BLaER1 (cell line): ENCODE measurements at regions not wholly inside any gene's neighbourhood (a gene's known extent, or its start where the extent isn't known, plus 50 kb on each side); places are given as distances from the start of the nearest gene placed in this dataset.
"Not testable (repeated sequence)": the region's sequence is repeated elsewhere in the genome, so short reads cannot be mapped to it uniquely, and the experiment has no call there.

Experiments used
- H3K27ac ChIP-seq: shearing (Covaris generic); formaldehyde crosslinking; 2 replicates; pipeline ENCODE4 v1.8.1; 2022
- H3K27me3 ChIP-seq: shearing (Covaris generic); formaldehyde crosslinking; 2 replicates; pipeline ENCODE4 v1.8.1; 2022
- H3K36me3 ChIP-seq: shearing (Covaris generic); formaldehyde crosslinking; 2 replicates; pipeline ENCODE4 v1.8.1; 2022
- H3K4me1 ChIP-seq: shearing (Covaris generic); formaldehyde crosslinking; 2 replicates; pipeline ENCODE4 v1.8.1; 2022
- H3K4me2 ChIP-seq: shearing (Covaris generic); formaldehyde crosslinking; 2 replicates; pipeline ENCODE4 v1.8.1; 2022
- H3K4me3 ChIP-seq: shearing (Covaris generic); formaldehyde crosslinking; 2 replicates; pipeline ENCODE4 v1.8.1; 2022
- H3K9ac ChIP-seq: shearing (Covaris generic); formaldehyde crosslinking; 2 replicates; pipeline ENCODE4 v1.8.1; 2022
- H3K9me3 ChIP-seq: shearing (Covaris generic); formaldehyde crosslinking; 2 replicates; pipeline ENCODE4 v1.8.1; 2022
- H4K20me1 ChIP-seq: shearing (Covaris generic); formaldehyde crosslinking; 2 replicates; pipeline ENCODE4 v1.8.1; 2022
- Cebpa-rat ChIP-seq: shearing (Covaris generic); IDR thresholded peaks from 2 replicates; pipeline ENCODE4 v1.8.1; 2022

GRCh38 chr1:163562355-163562754, 240.6 kb downstream of the NUF2 start:
- no peaks in the 10 kb centered on the region for H3K9me3 ChIP-seq
- H3K27ac ChIP-seq: no peak overlapping the region
- H3K4me3 ChIP-seq: no peak overlapping the region
- no peak for TF ChIP-seq Cebpa-rat
- no peaks in the 10 kb centered on the region for H3K36me3 ChIP-seq
- H3K27me3 ChIP-seq: no peaks in the 10 kb centered on the region
- no peak overlapping the region for H3K4me2 ChIP-seq
- H3K4me1 ChIP-seq: no peaks in the 10 kb centered on the region
- no peak overlapping the region for H3K9ac ChIP-seq
- H4K20me1 ChIP-seq: no peaks in the 10 kb centered on the region

GRCh38 chr1:163565166-163565565, 243.4 kb downstream of the NUF2 start:
- H3K4me1 ChIP-seq: no peaks in the 10 kb centered on the region
- no peaks in the 10 kb centered on the region for H3K27me3 ChIP-seq
- H3K27ac ChIP-seq: no peak overlapping the region
- no peak overlapping the region for H3K9ac ChIP-seq
- no peak overlapping the region for H3K4me3 ChIP-seq
- H3K9me3 ChIP-seq: no peaks in the 10 kb centered on the region
- no peaks in the 10 kb centered on the region for H4K20me1 ChIP-seq
- no peaks in the 10 kb centered on the region for H3K36me3 ChIP-seq
- no peak overlapping the region for H3K4me2 ChIP-seq
- no peak for TF ChIP-seq Cebpa-rat

DNA sequence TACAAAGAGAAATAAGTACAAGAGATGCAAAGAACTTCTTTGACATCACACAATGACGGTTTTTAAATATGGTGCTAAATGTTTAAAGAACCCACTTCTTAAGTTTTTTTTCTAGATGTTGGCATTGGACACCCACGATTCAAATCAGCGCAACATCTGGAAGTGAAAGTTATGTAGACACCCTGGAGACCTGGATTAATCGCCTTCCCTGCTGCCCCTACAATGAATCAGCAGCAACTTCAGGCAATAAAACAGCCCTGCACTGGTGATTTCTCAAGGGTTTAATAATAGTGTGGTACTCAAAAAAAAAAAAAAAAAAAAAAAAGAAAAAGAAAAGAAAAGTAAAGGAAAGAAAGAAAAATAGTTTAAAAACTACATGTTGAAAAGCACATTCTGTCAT, 248.3 kb downstream of the NUF2 start:
- Histone ChIP-seq H3K9me3 (no peaks in the 10 kb centered on the region), H3K9ac (no peak overlapping the region), H3K4me1 (no peaks in the 10 kb centered on the region), H3K27ac (no peak overlapping the region), H3K27me3 (no peaks in the 10 kb centered on the region), H4K20me1 (no peaks in the 10 kb centered on the region), H3K4me3 (no peak overlapping the region), H3K4me2 (no peak overlapping the region), H3K36me3 (no peaks in the 10 kb centered on the region)
- no peak for TF ChIP-seq Cebpa-rat

- H3K9ac ChIP-seq: no peak overlapping the region
- H3K9me3 ChIP-seq: no peaks in the 10 kb centered on the region
- no peak overlapping the region for H3K27ac ChIP-seq
- H3K36me3 ChIP-seq: no peaks in the 10 kb centered on the region
- H4K20me1 ChIP-seq: no peaks in the 10 kb centered on the region
- H3K27me3 ChIP-seq: no peaks in the 10 kb centered on the region
- TF ChIP-seq Cebpa-rat: no peak
- no peak overlapping the region for H3K4me3 ChIP-seq
- no peaks in the 10 kb centered on the region for H3K4me1 ChIP-seq
- no peak overlapping the region for H3K4me2 ChIP-seq
Observed at GRCh38 chr1:163571950-163572349, 250.2 kb downstream of the NUF2 start.

DNA sequence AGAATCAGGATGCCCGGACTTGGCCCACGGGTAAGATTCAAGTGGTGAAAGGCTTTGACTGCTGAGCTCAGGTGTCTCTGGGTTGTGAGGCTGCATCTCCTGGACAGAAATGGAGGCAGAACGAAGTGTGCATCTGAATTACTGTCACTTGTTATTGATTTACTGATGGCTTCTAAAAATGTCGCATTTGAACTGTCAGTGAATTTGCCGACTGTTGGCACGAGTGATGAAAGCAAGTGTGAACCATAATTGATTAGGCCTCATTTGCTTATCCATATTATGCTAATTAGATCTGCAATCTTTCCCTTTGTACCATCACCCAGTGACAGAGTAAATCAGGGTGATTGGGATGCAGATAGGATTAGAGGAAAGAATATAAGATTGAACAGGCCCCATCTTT, 252.4 kb downstream of the NUF2 start:
- Histone ChIP-seq H3K4me2 (no peak overlapping the region), H3K4me1 (no peaks in the 10 kb centered on the region), H3K4me3 (no peak overlapping the region), H3K27me3 (no peaks in the 10 kb centered on the region), H4K20me1 (no peaks in the 10 kb centered on the region), H3K9me3 (no peaks in the 10 kb centered on the region), H3K9ac (no peak overlapping the region), H3K27ac (no peak overlapping the region), H3K36me3 (no peaks in the 10 kb centered on the region)
- no peak for TF ChIP-seq Cebpa-rat

DNA sequence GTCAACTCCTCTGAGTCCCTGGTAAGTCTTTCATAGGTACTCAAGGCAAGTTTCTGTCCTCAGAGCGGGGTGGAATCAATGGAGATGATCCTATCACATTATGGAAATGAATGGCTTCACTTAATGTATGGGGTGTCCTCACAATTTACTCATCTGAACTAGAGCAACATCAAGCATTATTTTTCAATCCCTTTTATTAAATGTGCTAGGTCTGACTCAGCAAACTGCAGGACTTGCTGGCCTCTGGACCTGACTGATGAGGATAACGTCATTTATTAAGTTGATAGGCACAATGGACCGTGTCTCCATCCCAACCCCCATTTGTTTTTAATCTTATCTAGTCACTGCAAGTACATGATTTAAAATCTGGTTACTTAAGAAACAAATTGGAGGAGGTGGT, 259.2 kb downstream of the NUF2 start:
- H4K20me1 ChIP-seq: no peaks in the 10 kb centered on the region
- no peaks in the 10 kb centered on the region for H3K9me3 ChIP-seq
- H3K9ac ChIP-seq: no peak overlapping the region
- TF ChIP-seq Cebpa-rat: no peak
- peaks cover 3% of the 10 kb centered on the region; the same call in 1 of the 2 replicates for H3K4me1 ChIP-seq
- no peak overlapping the region for H3K4me2 ChIP-seq
- H3K4me3 ChIP-seq: no peak overlapping the region
- H3K36me3 ChIP-seq: no peaks in the 10 kb centered on the region
- H3K27me3 ChIP-seq: no peaks in the 10 kb centered on the region
- no peak overlapping the region for H3K27ac ChIP-seq

DNA sequence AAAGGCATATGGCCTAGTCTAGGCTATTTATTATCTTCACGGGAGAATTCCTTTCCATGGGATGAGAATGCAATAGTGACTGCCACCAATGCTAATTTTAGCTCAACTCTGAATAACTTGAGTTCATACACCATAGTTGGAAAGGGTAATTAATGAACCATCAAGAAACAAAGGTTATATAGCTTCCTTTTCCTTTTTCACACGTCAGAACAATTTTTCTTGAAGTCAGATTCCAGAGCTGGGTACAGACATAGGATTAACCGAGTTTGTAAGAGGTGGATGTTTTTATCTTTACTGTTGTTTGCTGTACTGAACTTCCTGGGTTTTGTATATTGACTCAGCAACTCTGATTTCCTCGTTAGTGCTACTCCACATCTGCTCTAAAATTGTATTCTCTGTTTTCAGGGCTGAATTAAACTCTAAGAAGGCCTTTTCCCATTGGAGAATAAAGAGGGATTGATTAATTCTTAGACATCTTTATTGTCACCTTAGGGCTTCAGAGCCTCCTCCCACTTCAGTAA, 262.0 kb downstream of the NUF2 start:
- peaks cover 3% of the 10 kb centered on the region; the same call in 1 of the 2 replicates for H3K4me1 ChIP-seq
- H3K4me2 ChIP-seq: no peak overlapping the region
- no peak for TF ChIP-seq Cebpa-rat
- H4K20me1 ChIP-seq: no peaks in the 10 kb centered on the region
- H3K27ac ChIP-seq: no peak overlapping the region
- H3K27me3 ChIP-seq: no peaks in the 10 kb centered on the region
- no peaks in the 10 kb centered on the region for H3K36me3 ChIP-seq
- H3K9me3 ChIP-seq: no peaks in the 10 kb centered on the region
- no peak overlapping the region for H3K4me3 ChIP-seq
- H3K9ac ChIP-seq: no peak overlapping the region

DNA sequence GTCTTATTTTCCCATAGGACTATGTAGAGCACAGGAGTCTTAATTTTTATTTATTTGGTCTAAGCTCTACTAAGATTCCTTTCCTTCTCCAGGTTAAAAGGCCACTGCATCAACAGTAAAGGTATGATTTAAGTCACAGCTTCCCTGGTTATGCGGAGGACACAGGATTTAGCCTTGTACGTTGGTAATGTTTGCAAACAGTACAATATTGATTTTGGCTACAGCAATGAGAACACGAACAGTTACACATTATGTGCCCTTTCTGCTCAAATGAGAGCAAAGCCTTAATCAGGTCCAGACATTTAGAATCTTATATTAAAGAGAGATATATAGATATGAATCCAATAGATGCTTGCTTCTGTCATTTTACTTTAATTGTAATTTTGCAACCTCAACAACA, 264.0 kb downstream of the NUF2 start:
- Histone ChIP-seq H3K27me3 (no peaks in the 10 kb centered on the region), H3K9ac (no peak overlapping the region), H4K20me1 (no peaks in the 10 kb centered on the region), H3K4me3 (no peak overlapping the region), H3K9me3 (no peaks in the 10 kb centered on the region), H3K36me3 (no peaks in the 10 kb centered on the region), H3K4me2 (no peak overlapping the region), H3K4me1 (peaks cover 8% of the 10 kb centered on the region; the same call in 1 of the 2 replicates), H3K27ac (no peak overlapping the region)
- TF ChIP-seq Cebpa-rat: no peak

DNA sequence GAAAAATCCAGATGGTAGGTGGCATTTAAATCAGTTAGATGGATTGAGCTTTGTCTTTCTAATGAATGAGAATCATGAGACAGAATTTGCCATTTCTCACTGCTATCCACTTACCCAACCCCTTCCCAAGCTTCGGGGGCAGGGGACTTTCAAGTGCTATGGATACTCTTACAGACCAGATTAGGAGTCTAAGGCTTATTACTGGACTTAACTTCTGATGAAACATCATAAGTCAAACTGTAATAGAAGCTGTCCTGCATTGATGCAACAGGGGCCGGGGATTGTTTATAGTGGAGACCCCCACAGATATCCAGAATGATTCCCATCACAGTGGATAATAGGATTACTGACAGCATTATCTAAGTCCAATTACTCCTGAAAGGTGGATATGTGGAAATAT, 267.0 kb downstream of the NUF2 start:
- Histone ChIP-seq H3K9me3 (0 out of 2 replicates have a peak, but pooled peaks cover 1% of the 10 kb centered on the region), H3K4me2 (no peak overlapping the region), H3K9ac (no peak overlapping the region), H3K27ac (no peak overlapping the region), H3K36me3 (no peaks in the 10 kb centered on the region), H3K4me3 (no peak overlapping the region), H4K20me1 (no peaks in the 10 kb centered on the region), H3K4me1 (peaks cover 5% of the 10 kb centered on the region; the same call in 1 of the 2 replicates), H3K27me3 (no peaks in the 10 kb centered on the region)
- TF ChIP-seq Cebpa-rat: no peak

GRCh38 chr1:163589735-163590134, 268.0 kb downstream of the NUF2 start:
- Histone ChIP-seq H3K4me2 (0 out of 2 replicates have a peak overlapping the region, but pooled peaks have one; percentile 14), H3K27ac (no peak overlapping the region), H3K4me1 (peaks cover 5% of the 10 kb centered on the region; the same call in 1 of the 2 replicates), H3K36me3 (no peaks in the 10 kb centered on the region), H3K9ac (no peak overlapping the region), H3K4me3 (no peak overlapping the region), H3K27me3 (no peaks in the 10 kb centered on the region), H4K20me1 (no peaks in the 10 kb centered on the region), H3K9me3 (peaks cover 10% of the 10 kb centered on the region; the same call in 1 of the 2 replicates)
- no peak for TF ChIP-seq Cebpa-rat

GRCh38 chr1:163591131-163591530, 269.4 kb downstream of the NUF2 start:
- H3K9ac ChIP-seq, H3K36me3 ChIP-seq, H3K4me1 ChIP-seq, H3K27me3 ChIP-seq, H4K20me1 ChIP-seq, H3K4me3 ChIP-seq, H3K27ac ChIP-seq, H3K4me2 ChIP-seq: not testable (repeated sequence)
- peaks cover 18% of the 10 kb centered on the region; the same call in 1 of the 2 replicates for H3K9me3 ChIP-seq

DNA sequence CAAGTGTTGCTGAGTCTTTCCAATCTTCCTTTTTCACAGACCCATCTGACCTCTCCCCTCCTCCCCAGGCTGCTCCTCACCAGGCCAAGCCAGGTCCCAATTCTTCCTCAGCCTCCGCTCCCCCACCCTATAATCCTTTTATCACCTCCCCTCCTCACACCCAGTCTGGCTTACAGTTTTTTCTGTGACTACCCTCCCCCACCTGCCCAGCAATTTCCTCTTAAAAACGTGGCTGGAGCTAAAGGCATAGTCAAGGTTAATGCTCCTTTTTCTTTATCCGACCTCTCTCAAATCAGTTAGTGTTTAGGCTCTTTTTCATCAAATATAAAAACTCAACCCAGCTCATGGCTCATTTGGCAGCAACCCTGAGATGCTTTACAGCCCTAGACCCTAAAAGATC, 270.9 kb downstream of the NUF2 start:
- not testable (repeated sequence) for H3K4me2 ChIP-seq, H3K36me3 ChIP-seq, H3K27ac ChIP-seq, H3K4me3 ChIP-seq, H3K9ac ChIP-seq, H3K27me3 ChIP-seq, H4K20me1 ChIP-seq
- peaks cover 19% of the 10 kb centered on the region for H3K4me1 ChIP-seq
- peaks cover 18% of the 10 kb centered on the region; the same call in 1 of the 2 replicates for H3K9me3 ChIP-seq

DNA sequence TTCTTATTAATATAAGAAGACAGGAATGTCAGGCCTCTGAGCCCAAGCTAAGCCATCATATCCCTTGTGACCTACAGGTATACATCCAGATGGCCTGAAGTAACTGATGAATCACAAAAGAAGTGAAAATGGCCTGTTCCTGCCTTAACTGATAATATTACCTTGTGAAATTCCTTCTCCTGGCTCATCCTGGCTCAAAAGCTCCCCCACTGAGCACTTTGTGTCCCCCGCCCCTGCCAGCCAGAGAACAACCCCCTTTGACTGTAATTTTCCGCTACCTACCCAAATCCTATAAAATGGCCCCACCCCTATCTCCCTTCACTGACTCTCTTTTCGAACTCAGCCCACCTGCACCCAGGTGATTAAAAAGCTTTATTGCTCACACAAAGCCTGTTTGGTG, 274.4 kb downstream of the NUF2 start:
- H3K36me3 ChIP-seq, H3K4me2 ChIP-seq, H3K27me3 ChIP-seq, H4K20me1 ChIP-seq, H3K9ac ChIP-seq, H3K27ac ChIP-seq, H3K4me3 ChIP-seq: not testable (repeated sequence)
- Histone ChIP-seq H3K9me3 (peaks cover 25% of the 10 kb centered on the region), H3K4me1 (peaks cover 24% of the 10 kb centered on the region)
